ENCODE measurements at regions not wholly inside any gene's neighbourhood (a gene's known extent, or its start where the extent isn't known, plus 50 kb on each side); places are given as distances from the start of the nearest gene placed in this dataset.

- Histone ChIP-seq H3K79me1 (ENCODE audit: low read depth in 1 of 2, low read length in 2 of 2) (no peaks in the 10 kb centered on the region), H3K4me3 (ENCODE audit: insufficient read depth, low read depth, low read length) (no peak overlapping the region), H3K4me2 (ENCODE audit: low read depth, low read length) (no peak overlapping the region), H3K56ac (ENCODE audit: extremely low read depth, insufficient read depth, low read length) (no peak overlapping the region), H2BK120ac (ENCODE audit: low read depth, low read length) (no peak overlapping the region), H3K36me3 (ENCODE audit: control insufficient read depth, insufficient read depth, low read length) (no peaks in the 10 kb centered on the region), H3K9me3 (ENCODE audit: control insufficient read depth, insufficient read depth, low read length) (peaks cover 7% of the 10 kb centered on the region), H3K18ac (ENCODE audit: low read depth, low read length) (no peak overlapping the region), H2AFZ (replicated peaks; ENCODE audit: low read length, poor library complexity) (no peak overlapping the region), H3K23ac (ENCODE audit: low read depth, low read length) (no peak overlapping the region), H4K5ac (ENCODE audit: low read depth, low read length) (no peak overlapping the region), H2BK20ac (ENCODE audit: low read depth, low read length) (no peak overlapping the region), H3K27me3 (ENCODE audit: control insufficient read depth, insufficient read depth, low read length) (no peaks in the 10 kb centered on the region), H3K4me1 (ENCODE audit: control insufficient read depth, insufficient read depth, low read length) (no peaks in the 10 kb centered on the region), H3K9me1 (ENCODE audit: insufficient read depth, low read length) (no peaks in the 10 kb centered on the region), H2BK15ac (ENCODE audit: low read depth, low read length) (no peak overlapping the region), H2AK9ac (replicated peaks; ENCODE audit: low read depth, low read length, poor library complexity) (no peak overlapping the region), H3K4ac (ENCODE audit: low read depth, low read length) (no peak overlapping the region), H2BK5ac (ENCODE audit: low read depth, low read length, poor library complexity, severe bottlenecking) (no peak overlapping the region), H3K27ac (ENCODE audit: insufficient read depth, low read length) (no peak overlapping the region), H4K91ac (ENCODE audit: insufficient read depth, low read depth, low read length) (no peak overlapping the region), H3K14ac (replicated peaks; ENCODE audit: low read depth, low read length) (no peak overlapping the region), H2AK5ac (ENCODE audit: low read depth, low read length) (no peak overlapping the region), H3K9ac (ENCODE audit: low read depth, low read length) (no peak overlapping the region), H4K8ac (ENCODE audit: low read depth in 2 of 2, low read length in 2 of 2) (no peak overlapping the region), H4K20me1 (ENCODE audit: insufficient read depth, low read length) (no peaks in the 10 kb centered on the region)
- dilution Hi-C loops (cut with HindIII; ENCODE audit: low sequenced_read_pairs, unreplicated experiment) = no loop called here
- WGBS, 2 experiments (ENCODE audit: extremely low coverage in 2 of 2, insufficient read length in 1 of 2) = no CpG with 5 or more reads among the region's 2 CpGs
- POLR2A ChIA-PET (ENCODE audit: unreplicated experiment) = no interaction called here
- CTCF ChIA-PET = no interaction called here
- intact Hi-C loops (cut with micrococcal nuclease) = no loop called here
- ATAC-seq (ENCODE audit: low read depth) (no peak), DNase-seq (no peak)
- BruUV-seq (replicated peaks) = no TSS peak
- in situ Hi-C loops (cut with MboI; ENCODE audit: low sequenced_read_pairs) = no loop called here
- TF ChIP-seq NFE2L2 (IDR thresholded peaks at IDR 0.05; ENCODE audit: low read depth, low read length) (no peak), POLR2A (IDR thresholded peaks at IDR 0.05; ENCODE audit: low read depth, low read length) (no peak), ELK1 (IDR thresholded peaks at IDR 0.05; ENCODE audit: borderline replicate concordance, low read depth, low read length) (no peak), BHLHE40 (IDR thresholded peaks at IDR 0.05; ENCODE audit: low read depth, low read length) (no peak)
Measured at GRCh38 chr18:60980422-60981005, 352.7 kb upstream of the CDH20 start.

Measured in IMR-90 (cell line).